Liver (tissue), 8 donors: ENCODE measurements at regions not wholly inside any gene's neighbourhood (a gene's known extent, or its start where the extent isn't known, plus 50 kb on each side); places are given as distances from the start of the nearest gene placed in this dataset.

Source experiments
- DNase-seq: peaks from one replicate; pipeline ENCODE4 v3.0.0-alpha.2; 2017; ENCODE audit warnings: low spot score
- H3K27ac ChIP-seq, 2 donors: one replicate each; pipeline ENCODE4 v1.7.0; 2013; ENCODE audit warnings: inconsistent platforms in 2 of 2, low read length in 2 of 2, control low read depth in 1 of 2, low read depth in 1 of 2, mild to moderate bottlenecking in 1 of 2
- H3K27me3 ChIP-seq, 4 donors: one replicate each; pipeline versions ENCODE4 v1.6.1 to v1.7.0; 2013; ENCODE audit warnings: low read length in 3 of 4, inconsistent platforms in 1 of 4, mild to moderate bottlenecking in 1 of 4, moderate library complexity in 1 of 4; ENCODE audit not compliant: control insufficient read depth in 4 of 4, insufficient read depth in 4 of 4
- H3K36me3 ChIP-seq, 4 donors: one replicate each; pipeline versions ENCODE4 v1.6.1 to v1.7.0; 2013; ENCODE audit warnings: low read length in 3 of 4, mild to moderate bottlenecking in 3 of 4, low read depth in 1 of 4, moderate library complexity in 1 of 4; ENCODE audit not compliant: control insufficient read depth in 4 of 4, insufficient read depth in 3 of 4
- H3K4me1 ChIP-seq, 4 donors: one replicate each; pipeline versions ENCODE4 v1.6.1 to v1.7.0; 2013; ENCODE audit warnings: low read length in 3 of 4, mild to moderate bottlenecking in 3 of 4, moderate library complexity in 1 of 4; ENCODE audit not compliant: control insufficient read depth in 4 of 4, insufficient read depth in 4 of 4
- H3K4me3 ChIP-seq, 3 donors: one replicate each; pipeline versions ENCODE4 v1.6.1 to v1.7.0; 2013; ENCODE audit warnings: low read length in 3 of 3, control low read depth in 1 of 3, low read depth in 1 of 3, mild to moderate bottlenecking in 1 of 3
- H3K9ac ChIP-seq, 2 donors: one replicate each; pipeline ENCODE4 v1.7.0; 2013; ENCODE audit warnings: low read length in 2 of 2, mild to moderate bottlenecking in 2 of 2, moderate library complexity in 2 of 2, control low read depth in 1 of 2, low read depth in 1 of 2
- H3K9me3 ChIP-seq, 4 donors: one replicate each; pipeline versions ENCODE4 v1.6.1 to v1.7.0; 2013; ENCODE audit warnings: low read length in 3 of 4; ENCODE audit not compliant: control insufficient read depth in 4 of 4
- ATF3 ChIP-seq: IDR thresholded peaks from 2 replicates; pipeline ENCODE4 v1.6.1; 2016; ENCODE audit warnings: antibody characterized with exemption
- CTCF ChIP-seq: fragments of 150-350 bp; IDR thresholded peaks from 2 replicates; pipeline ENCODE4 v1.5.1; 2017; ENCODE audit warnings: improper control_type of control experiment, low read depth, low read length; ENCODE audit not compliant: missing input control
- EGR1 ChIP-seq, 2 donors: IDR thresholded peaks; 2 replicates each; pipeline ENCODE4 v1.6.1; 2016 to 2018; ENCODE audit warnings: antibody characterized with exemption in 2 of 2, low read depth in 2 of 2
- FOXA2 ChIP-seq: IDR thresholded peaks from 2 replicates; pipeline ENCODE4 v1.6.1; 2016; ENCODE audit warnings: antibody characterized with exemption
- GABPA ChIP-seq, 2 donors: IDR thresholded peaks in 1 of 2; conservative IDR thresholded peaks in 1 of 2; 2 replicates each; pipeline ENCODE4 v1.6.1; 2016; ENCODE audit warnings: antibody characterized with exemption in 2 of 2, mild to moderate bottlenecking in 1 of 2, moderate library complexity in 1 of 2
- HNF4A ChIP-seq, 2 donors: conservative IDR thresholded peaks; 2 replicates each; pipeline ENCODE4 v1.6.1; 2016; ENCODE audit warnings: antibody characterized with exemption in 2 of 2, mild to moderate bottlenecking in 2 of 2
- HNF4G ChIP-seq: IDR thresholded peaks from 2 replicates; pipeline ENCODE4 v1.6.1; 2016; ENCODE audit warnings: antibody characterized with exemption
- JUND ChIP-seq, 2 donors: IDR thresholded peaks; 2 replicates each; pipeline ENCODE4 v1.6.1; 2016; ENCODE audit warnings: antibody characterized with exemption in 2 of 2
- MAX ChIP-seq: IDR thresholded peaks from 2 replicates; pipeline ENCODE4 v1.6.1; 2016; ENCODE audit warnings: antibody characterized with exemption
- NR2F2 ChIP-seq: IDR thresholded peaks from 2 replicates; pipeline ENCODE4 v1.6.1; 2016; ENCODE audit warnings: antibody characterized with exemption
- RAD21 ChIP-seq, 2 donors: IDR thresholded peaks; 2 replicates each; pipeline ENCODE4 v1.6.1; 2016; ENCODE audit warnings: antibody characterized with exemption in 2 of 2, mild to moderate bottlenecking in 2 of 2
- REST ChIP-seq: IDR thresholded peaks from 2 replicates; pipeline ENCODE4 v1.6.1; 2016; ENCODE audit warnings: antibody characterized with exemption, mild to moderate bottlenecking
- RXRA ChIP-seq, 2 donors: IDR thresholded peaks; 2 replicates each; pipeline ENCODE4 v1.6.1; 2017 to 2018; ENCODE audit warnings: antibody characterized with exemption in 2 of 2, mild to moderate bottlenecking in 1 of 2
- SP1 ChIP-seq: IDR thresholded peaks from 2 replicates; pipeline ENCODE4 v1.6.1; 2018; ENCODE audit warnings: antibody characterized with exemption, mild to moderate bottlenecking
- TAF1 ChIP-seq: conservative IDR thresholded peaks from 2 replicates; pipeline ENCODE4 v1.6.1; 2016; ENCODE audit warnings: antibody characterized with exemption, mild to moderate bottlenecking
- YY1 ChIP-seq: IDR thresholded peaks from 2 replicates; pipeline ENCODE4 v1.6.1; 2016; ENCODE audit warnings: antibody characterized with exemption, mild to moderate bottlenecking
- ZBTB33 ChIP-seq: IDR thresholded peaks from 2 replicates; pipeline ENCODE4 v1.6.1; 2016; ENCODE audit warnings: antibody characterized with exemption
- WGBS: extraction: QIAGEN DNeasy Blood & Tissue Kit; methylation state at CpG from one replicate; pipeline ENCODE4 v1.1.7; 2013; 5-methylcytosine and 5-hydroxymethylcytosine counted together
- donor health status: healthy.
- donor health status: healthy.
- donor health status: healthy.
- donor health status: healthy.
- donor health status: healthy.

GRCh38 chr2:234195516-234195915 lies 145.0 kb downstream of the SPP2 start:
- Histone ChIP-seq H3K9me3 (no peaks in the 10 kb centered on the region), H3K4me3 (no peak overlapping the region), H3K36me3 (no peaks in the 10 kb centered on the region), H3K4me1 (no peaks in the 10 kb centered on the region), H3K27ac (no peak overlapping the region), H3K27me3 (no peaks in the 10 kb centered on the region), H3K9ac (no peak overlapping the region)
- 75% methylated on average over 2 of the region's 2 CpGs for WGBS
- TF ChIP-seq NR2F2 (no peak), GABPA (IDR thresholded peaks at IDR 0.05 in 1 of 2, conservative IDR thresholded peaks at IDR 0.05 in 1 of 2) (no peak), MAX (no peak), HNF4A (conservative IDR thresholded peaks at IDR 0.05) (no peak), RAD21 (IDR thresholded peaks at IDR 0.05) (no peak), YY1 (no peak)
- DNase-seq = no peak

- Histone ChIP-seq H3K4me1 (no peaks in the 10 kb centered on the region), H3K9me3 (no peaks in the 10 kb centered on the region), H3K9ac (no peak overlapping the region), H3K27ac (no peak overlapping the region), H3K27me3 (no peaks in the 10 kb centered on the region), H3K36me3 (no peaks in the 10 kb centered on the region), H3K4me3 (no peak overlapping the region)
- no peak for DNase-seq
- TF ChIP-seq HNF4A (conservative IDR thresholded peaks at IDR 0.05) (no peak), HNF4G (no peak), MAX (no peak), ATF3 (no peak), YY1 (no peak), CTCF (no peak), TAF1 (no peak), ZBTB33 (no peak), EGR1 (IDR thresholded peaks at IDR 0.05; ENCODE audit: low read depth in 2 of 2) (no peak), NR2F2 (no peak), REST (no peak), FOXA2 (no peak), RXRA (IDR thresholded peaks at IDR 0.05) (no peak), RAD21 (IDR thresholded peaks at IDR 0.05) (no peak), SP1 (no peak), JUND (IDR thresholded peaks at IDR 0.05) (no peak)
- WGBS = 69% methylated on average over 7 of the region's 7 CpGs
Measured at GRCh38 chr2:234193977-234194563, 143.6 kb downstream of the SPP2 start.
